ENCODE measurements at regions not wholly inside any gene's neighbourhood (a gene's known extent, or its start where the extent isn't known, plus 50 kb on each side); places are given as distances from the start of the nearest gene placed in this dataset.

DNA sequence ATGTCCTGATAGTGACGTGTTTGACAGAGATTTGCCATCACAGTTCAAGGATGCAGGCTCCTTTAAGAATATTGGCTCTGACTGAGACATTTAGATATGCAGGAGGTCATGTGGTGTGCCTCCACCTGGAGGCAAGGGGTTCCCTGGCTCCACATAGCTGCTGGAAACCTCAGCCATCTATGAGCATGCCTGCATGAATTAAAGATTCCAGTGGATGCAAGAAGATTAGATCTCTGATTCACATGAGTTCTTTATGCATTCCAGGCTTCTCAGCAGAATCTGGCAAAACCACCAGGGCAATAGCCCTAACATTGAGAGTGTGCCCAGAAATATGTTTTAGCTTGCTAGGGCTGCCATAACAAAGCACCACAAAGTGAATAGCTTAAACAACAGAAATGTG, 298.5 kb upstream of the AADAT start:
- FAIRE-seq: no peak
- H4K20me1 ChIP-seq (replicated peaks; ENCODE audit: control insufficient read depth, extremely low read depth, insufficient read depth, low read length): no peaks in the 10 kb centered on the region
- no peaks in the 10 kb centered on the region for H3K4me1 ChIP-seq (ENCODE audit: control insufficient read depth, extremely low read depth, insufficient read depth, low read length)
- BruUV-seq (replicated peaks): no TSS peak
- no peaks in the 10 kb centered on the region for H3K36me3 ChIP-seq (ENCODE audit: control insufficient read depth in 2 of 2, extremely low read depth in 1 of 2, insufficient read depth in 2 of 2, low read length in 2 of 2)
- no peak overlapping the region for H3K4me3 ChIP-seq (replicated peaks in 1 of 3; ENCODE audit: insufficient read depth in 1 of 3, low read depth in 1 of 3, low read length in 3 of 3)
- H3K27ac ChIP-seq (ENCODE audit: insufficient read depth, low read depth, low read length): no peak overlapping the region
- H3K9ac ChIP-seq (replicated peaks; ENCODE audit: extremely low read depth, insufficient read depth, low read length): no peak overlapping the region
- CTCF ChIA-PET: no interaction called here
- no peak for DNase-seq (ENCODE audit: low read depth, low spot score)
- dilution Hi-C loops (cut with MboI; ENCODE audit: extremely low pct_ligation_motif_present, low sequenced_read_pairs): no loop called here
- H3K9me3 ChIP-seq (replicated peaks; ENCODE audit: control insufficient read depth, insufficient read depth, low read length): peaks cover 5% of the 10 kb centered on the region
- no peak overlapping the region for H3K4me2 ChIP-seq (ENCODE audit: insufficient read depth, low read length)
- intact Hi-C loops (cut with micrococcal nuclease): no loop called here
- POLR2A ChIA-PET: no interaction called here
- no peak overlapping the region for H2AFZ ChIP-seq (ENCODE audit: low read depth, low read length)
- no peaks in the 10 kb centered on the region for H3K79me2 ChIP-seq (ENCODE audit: control insufficient read depth, insufficient read depth, low read length)
- H3K9me1 ChIP-seq (replicated peaks; ENCODE audit: control insufficient read depth, extremely low read depth, insufficient read depth, low read length): no peaks in the 10 kb centered on the region
- TF ChIP-seq JUN (IDR thresholded peaks at IDR 0.05; ENCODE audit: borderline replicate concordance, insufficient read depth, insufficient read length, low read depth) (no peak), MYC (IDR thresholded peaks at IDR 0.05; ENCODE audit: low read depth, low read length) (no peak), CTCF (IDR thresholded peaks at IDR 0.05; ENCODE audit: extremely low read depth in 1 of 2, insufficient read depth in 1 of 2, low read depth in 1 of 2, low read length in 2 of 2) (no peak), FOS (IDR thresholded peaks at IDR 0.05; ENCODE audit: borderline replicate concordance, insufficient read depth, low read length) (no peak), POLR2AphosphoS5 (IDR thresholded peaks at IDR 0.05; ENCODE audit: insufficient read depth, low read depth, low read length) (no peak), GATA2 (IDR thresholded peaks at IDR 0.05; ENCODE audit: insufficient read depth, insufficient read length, low read depth, low read length) (no peak), EZH2 (IDR thresholded peaks at IDR 0.05; ENCODE audit: borderline replicate concordance, low read depth, low read length, severe bottlenecking) (no peak), POLR2A (IDR thresholded peaks at IDR 0.05; ENCODE audit: low read depth, low read length) (no peak)
- TF ChIP-seq, protein P1, sequence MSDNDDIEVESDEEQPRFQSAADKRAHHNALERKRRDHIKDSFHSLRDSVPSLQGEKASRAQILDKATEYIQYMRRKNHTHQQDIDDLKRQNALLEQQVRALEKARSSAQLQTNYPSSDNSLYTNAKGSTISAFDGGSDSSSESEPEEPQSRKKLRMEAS (IDR thresholded peaks at IDR 0.05; ENCODE audit: insufficient read depth, insufficient read length): no peak
- no peaks in the 10 kb centered on the region for H3K27me3 ChIP-seq (ENCODE audit: control insufficient read depth in 2 of 2, insufficient read depth in 2 of 2, low read length in 2 of 2)
